Heart right ventricle (tissue), 16 donors: ENCODE measurements at regions not wholly inside any gene's neighbourhood (a gene's known extent, or its start where the extent isn't known, plus 50 kb on each side); places are given as distances from the start of the nearest gene placed in this dataset.

Experiments used
- ATAC-seq, 8 donors: fragments of 200-7000 bp; cut with Tn5 transposase; one replicate each; pipeline ENCODE4 v1.9.1; 2020; ENCODE audit warnings: mild to moderate bottlenecking in 8 of 8, moderate library complexity in 8 of 8, moderate number of reproducible peaks in 1 of 8
- DNase-seq, 2 donors: peaks; one replicate each; pipeline ENCODE4 v3.0.0-alpha.2; 2020
- H3K27ac ChIP-seq, 10 donors: fragments of 200-600 bp; sonication (generic) in 2 of 10; one replicate each; pipeline versions ENCODE4 v1.5.0 to v1.8.0; 2020 to 2022; ENCODE audit warnings: mild to moderate bottlenecking in 3 of 10
- H3K27me3 ChIP-seq, 7 donors: fragments of 200-600 bp; one replicate each; pipeline ENCODE4 v1.8.0; 2021 to 2022; ENCODE audit warnings: mild to moderate bottlenecking in 2 of 7
- H3K36me3 ChIP-seq, 9 donors: fragments of 200-600 bp; sonication (generic) in 1 of 9; one replicate each; pipeline versions ENCODE4 v1.5.0 to v1.8.0; 2020 to 2022; ENCODE audit warnings: mild to moderate bottlenecking in 2 of 9
- H3K4me1 ChIP-seq, 9 donors: fragments of 200-600 bp; sonication (generic) in 1 of 9; one replicate each; pipeline versions ENCODE4 v1.5.0 to v1.8.0; 2020 to 2022; ENCODE audit warnings: mild to moderate bottlenecking in 4 of 9
- H3K4me3 ChIP-seq, 10 donors: fragments of 200-600 bp; sonication (generic) in 2 of 10; one replicate each; pipeline versions ENCODE4 v1.5.0 to v1.8.0; 2020 to 2022; ENCODE audit warnings: mild to moderate bottlenecking in 7 of 10, moderate library complexity in 2 of 10
- H3K9me3 ChIP-seq, 11 donors: fragments of 200-600 bp in 10 of 11; sonication (generic) in 2 of 11; one replicate each; pipeline versions ENCODE4 v1.5.0 to v1.8.0; 2013 to 2022; ENCODE audit warnings: mild to moderate bottlenecking in 2 of 11, control low read depth in 1 of 11, moderate library complexity in 1 of 11
- WGBS, 2 donors: extraction: QIAGEN DNeasy Blood & Tissue Kit; methylation state at CpG; one replicate each; pipeline ENCODE4 v1.1.7; 2013; ENCODE audit warnings: inconsistent platforms in 1 of 2; 5-methylcytosine and 5-hydroxymethylcytosine counted together
- intact Hi-C, 10 donors: fragments of 100-400 bp; cut with DNase I; formaldehyde crosslinking; loops; one replicate each; pipeline versions ENCODE4 v1.11.1 to v1.14.2; 2022
- TF ChIP-seq, protein P1 (sequence below), 9 donors: fragments of 200-600 bp; sonication (generic) in 2 of 9; IDR thresholded peaks; one replicate each; pipeline versions ENCODE4 v1.5.0 to v1.8.0; 2021 to 2022; ENCODE audit warnings: antibody characterized with exemption in 9 of 9, mild to moderate bottlenecking in 5 of 9, moderate library complexity in 1 of 9
- donor health status: Arrhythmogenic right ventricular cardiomyopathy.
- donor health status: ischemic (EF 13 %, LVEDD 7.1; RV severe dilation, severe dysfunction).
- donor health status: healthy with polysubstance abuse.
- donor health status: DM: no; HTN: yes; CAD: no.
- donor health status: DM: no; HTN: no; CAD: no.
- donor health status: ischemic (EF 25% LVEDD 6.9; RV normal size, moderate dysfunction).
- donor health status: ischemic (EF 25% LVEDD 5.7; RV mildly dilated, moderate dysfunction).
- donor health status: healthy.
- donor health status: DM: yes; HTN: yes; CAD: no.
- donor health status: Ischemic cardiomyopathy.
- donor health status: ischemic (EF 35%, LVEDD 5.7; RV mildly dilated, moderate dysfunction).
- donor health status: nonischemic (EF 11% LVEDD 7.7; RV severe dilation, severe dysfunction).
- donor health status: DM: yes; HTN: yes; CAD: no.
- donor health status: PGD.
- donor health status: ischemic (EF 29% LVEDD 5.4; RV normal size, mild dysfunction).
- donor health status: nonischemic (EF 23%, LVEDD 6.1; RV moderate dilation, normal function).

DNA sequence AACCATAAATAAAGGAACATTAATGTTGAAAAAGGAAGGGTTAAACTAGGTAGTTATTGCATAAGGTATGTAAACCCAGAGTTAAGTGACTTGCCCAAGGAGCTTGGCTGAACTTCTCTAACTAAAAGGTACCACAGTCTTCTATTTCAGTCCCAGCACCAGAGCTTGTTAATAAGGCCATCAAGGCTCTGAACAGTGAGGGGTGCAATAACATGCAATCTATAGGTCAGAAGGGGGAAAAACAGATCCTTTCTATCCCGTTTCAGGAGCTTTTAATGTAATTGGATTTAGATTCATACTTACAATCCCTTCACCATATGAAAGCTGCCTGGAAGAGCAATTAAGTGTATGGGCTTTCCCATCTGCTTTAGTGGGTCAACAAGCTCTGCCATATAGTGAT lies 441.5 kb upstream of the SPRY2 start:
- Histone ChIP-seq H3K4me3 (no peak overlapping the region), H3K36me3 (no peaks in the 10 kb centered on the region), H3K27me3 (no peaks in the 10 kb centered on the region), H3K9me3 (no peaks in the 10 kb centered on the region), H3K27ac (no peak overlapping the region), H3K4me1 (peaks cover 0 to 15% (median 0%) of the 10 kb centered on the region in 9 donors)
- DNase-seq (no peak), ATAC-seq (no peak)
- TF ChIP-seq, protein P1, sequence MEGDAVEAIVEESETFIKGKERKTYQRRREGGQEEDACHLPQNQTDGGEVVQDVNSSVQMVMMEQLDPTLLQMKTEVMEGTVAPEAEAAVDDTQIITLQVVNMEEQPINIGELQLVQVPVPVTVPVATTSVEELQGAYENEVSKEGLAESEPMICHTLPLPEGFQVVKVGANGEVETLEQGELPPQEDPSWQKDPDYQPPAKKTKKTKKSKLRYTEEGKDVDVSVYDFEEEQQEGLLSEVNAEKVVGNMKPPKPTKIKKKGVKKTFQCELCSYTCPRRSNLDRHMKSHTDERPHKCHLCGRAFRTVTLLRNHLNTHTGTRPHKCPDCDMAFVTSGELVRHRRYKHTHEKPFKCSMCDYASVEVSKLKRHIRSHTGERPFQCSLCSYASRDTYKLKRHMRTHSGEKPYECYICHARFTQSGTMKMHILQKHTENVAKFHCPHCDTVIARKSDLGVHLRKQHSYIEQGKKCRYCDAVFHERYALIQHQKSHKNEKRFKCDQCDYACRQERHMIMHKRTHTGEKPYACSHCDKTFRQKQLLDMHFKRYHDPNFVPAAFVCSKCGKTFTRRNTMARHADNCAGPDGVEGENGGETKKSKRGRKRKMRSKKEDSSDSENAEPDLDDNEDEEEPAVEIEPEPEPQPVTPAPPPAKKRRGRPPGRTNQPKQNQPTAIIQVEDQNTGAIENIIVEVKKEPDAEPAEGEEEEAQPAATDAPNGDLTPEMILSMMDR (IDR thresholded peaks at IDR 0.05): no peak
- WGBS, 2 donors: 45 to 61% methylated on average over 1 of the region's 1 CpG
- intact Hi-C loops: no loop called here

DNA sequence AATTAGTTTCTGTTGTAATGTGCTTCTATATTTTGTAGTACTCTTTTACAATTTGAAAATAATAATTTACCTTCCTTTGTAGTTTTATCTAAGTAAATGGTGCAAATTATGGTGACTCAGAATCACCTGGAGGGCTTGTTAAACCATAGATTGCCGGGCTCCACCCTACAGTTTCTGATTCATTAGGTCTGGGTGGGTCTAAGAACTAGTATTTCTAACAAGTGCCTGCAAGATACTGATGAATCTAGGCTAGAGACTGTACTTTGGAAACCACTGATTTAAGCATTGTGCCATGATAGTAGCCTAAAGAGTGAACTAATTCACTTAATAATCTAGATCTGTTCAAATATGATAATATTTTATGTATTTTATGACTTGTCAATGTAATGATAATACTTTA lies 437.4 kb upstream of the SPRY2 start:
- WGBS, 2 donors: 88 to 90% methylated on average over 1 of the region's 1 CpG
- TF ChIP-seq, protein P1 (IDR thresholded peaks at IDR 0.05): no peak
- no peaks in the 10 kb centered on the region for H3K36me3 ChIP-seq
- H3K4me1 ChIP-seq: peaks cover 0 to 2% (median 0%) of the 10 kb centered on the region in 9 donors
- no peak overlapping the region for H3K27ac ChIP-seq
- intact Hi-C loops: no loop called here
- H3K4me3 ChIP-seq: no peak overlapping the region
- ATAC-seq (no peak), DNase-seq (no peak)
- no peaks in the 10 kb centered on the region for H3K27me3 ChIP-seq
- H3K9me3 ChIP-seq: no peaks in the 10 kb centered on the region

DNA sequence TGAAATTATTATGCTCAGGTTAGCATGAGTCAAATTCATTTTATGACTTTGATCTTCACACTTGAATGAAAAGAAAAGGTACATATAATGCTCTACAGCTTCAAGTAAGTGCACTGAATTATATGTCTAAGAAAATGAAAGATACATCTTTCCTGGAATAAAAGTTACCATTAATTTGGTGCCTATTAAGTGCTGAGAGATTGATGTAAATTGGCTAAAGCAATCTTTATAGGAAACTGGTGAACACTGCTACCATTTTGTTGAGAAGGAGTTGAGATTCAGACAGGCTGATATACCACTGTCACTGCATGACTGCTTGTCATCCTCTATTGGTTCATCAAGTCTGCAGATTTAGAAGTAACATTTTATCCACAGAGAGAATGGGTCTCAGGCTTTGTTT lies 416.8 kb upstream of the SPRY2 start:
- Histone ChIP-seq H3K27ac (no peak overlapping the region), H3K4me1 (peaks cover 0 to 8% (median 0%) of the 10 kb centered on the region in 9 donors), H3K9me3 (no peaks in the 10 kb centered on the region), H3K4me3 (no peak overlapping the region), H3K36me3 (no peaks in the 10 kb centered on the region), H3K27me3 (no peaks in the 10 kb centered on the region)
- TF ChIP-seq, protein P1 (IDR thresholded peaks at IDR 0.05): no peak
- DNase-seq (no peak), ATAC-seq (no peak)
- intact Hi-C loops: loop anchor here in 1 of 10 donors (10.0 kb wide), 1 partner anchor 63 kb away; no protein-coding TSS in a partner anchor

DNA sequence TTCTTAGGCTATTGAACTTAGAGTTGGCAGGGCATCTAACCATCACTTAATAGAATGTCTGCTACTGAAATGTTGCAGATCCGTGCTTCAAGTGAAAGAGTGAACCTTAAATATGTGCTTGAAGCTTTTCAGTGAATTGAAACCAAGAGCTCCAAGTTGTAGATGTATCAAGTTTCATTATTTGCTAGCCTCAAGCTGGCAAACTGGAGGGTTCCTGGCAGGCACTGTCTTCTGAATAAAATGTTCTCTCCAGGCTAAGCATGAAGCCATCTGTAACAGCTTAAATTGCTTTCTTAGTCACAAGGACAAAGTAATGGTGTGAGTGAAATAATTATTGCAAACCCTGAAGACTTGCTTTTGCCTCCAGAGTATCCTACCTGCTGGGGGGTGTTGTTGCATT lies 415.0 kb upstream of the SPRY2 start:
- TF ChIP-seq, protein P1 (IDR thresholded peaks at IDR 0.05): no peak
- intact Hi-C loops: loop anchor here in 1 of 10 donors (10.0 kb wide), 1 partner anchor 61 kb away; no protein-coding TSS in a partner anchor
- no peaks in the 10 kb centered on the region for H3K36me3 ChIP-seq
- H3K9me3 ChIP-seq: no peaks in the 10 kb centered on the region
- no peak overlapping the region for H3K27ac ChIP-seq
- ATAC-seq (no peak), DNase-seq (no peak)
- peaks cover 0 to 8% (median 0%) of the 10 kb centered on the region in 9 donors for H3K4me1 ChIP-seq
- no peak overlapping the region for H3K4me3 ChIP-seq
- 95 to 97% methylated on average over 1 of the region's 1 CpG for WGBS, 2 donors
- H3K27me3 ChIP-seq: no peaks in the 10 kb centered on the region
